GM10266 (cell line): ENCODE measurements at regions not wholly inside any gene's neighbourhood (a gene's known extent, or its start where the extent isn't known, plus 50 kb on each side); places are given as distances from the start of the nearest gene placed in this dataset.

Source experiments
- DNase-seq: peaks from one replicate; pipeline ENCODE4 v3.0.0; 2012; ENCODE audit errors: extremely low spot score
- TF ChIP-seq, protein P1 (sequence below): IDR thresholded peaks from 2 replicates; pipeline ENCODE4 v1.5.1; 2012; ENCODE audit warnings: mild to moderate bottlenecking, low read depth; ENCODE audit not compliant: control insufficient read depth, insufficient read depth; ENCODE audit errors: missing control alignments

DNA sequence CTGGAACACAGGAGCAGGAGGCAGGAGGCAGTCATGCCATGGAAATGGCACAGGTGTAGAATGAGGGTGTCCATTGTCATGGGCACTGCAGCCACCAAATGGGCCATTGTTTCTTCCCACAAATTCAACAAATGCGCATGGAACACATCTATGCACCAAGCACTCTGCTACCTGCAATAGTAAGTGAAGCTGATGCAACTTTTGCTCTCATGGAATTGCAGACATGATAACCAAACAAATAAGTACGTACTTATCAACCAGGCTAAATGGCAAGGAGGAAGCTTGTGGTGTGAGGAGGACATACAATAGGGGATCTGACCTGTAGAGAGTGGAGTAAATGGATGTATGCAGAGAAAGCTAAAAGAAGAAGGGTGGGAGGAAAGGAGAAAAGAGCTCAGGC is 116.8 kb downstream of the TRIM36 start:
- TF ChIP-seq, protein P1, sequence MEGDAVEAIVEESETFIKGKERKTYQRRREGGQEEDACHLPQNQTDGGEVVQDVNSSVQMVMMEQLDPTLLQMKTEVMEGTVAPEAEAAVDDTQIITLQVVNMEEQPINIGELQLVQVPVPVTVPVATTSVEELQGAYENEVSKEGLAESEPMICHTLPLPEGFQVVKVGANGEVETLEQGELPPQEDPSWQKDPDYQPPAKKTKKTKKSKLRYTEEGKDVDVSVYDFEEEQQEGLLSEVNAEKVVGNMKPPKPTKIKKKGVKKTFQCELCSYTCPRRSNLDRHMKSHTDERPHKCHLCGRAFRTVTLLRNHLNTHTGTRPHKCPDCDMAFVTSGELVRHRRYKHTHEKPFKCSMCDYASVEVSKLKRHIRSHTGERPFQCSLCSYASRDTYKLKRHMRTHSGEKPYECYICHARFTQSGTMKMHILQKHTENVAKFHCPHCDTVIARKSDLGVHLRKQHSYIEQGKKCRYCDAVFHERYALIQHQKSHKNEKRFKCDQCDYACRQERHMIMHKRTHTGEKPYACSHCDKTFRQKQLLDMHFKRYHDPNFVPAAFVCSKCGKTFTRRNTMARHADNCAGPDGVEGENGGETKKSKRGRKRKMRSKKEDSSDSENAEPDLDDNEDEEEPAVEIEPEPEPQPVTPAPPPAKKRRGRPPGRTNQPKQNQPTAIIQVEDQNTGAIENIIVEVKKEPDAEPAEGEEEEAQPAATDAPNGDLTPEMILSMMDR = no peak
- no peak for DNase-seq

DNA sequence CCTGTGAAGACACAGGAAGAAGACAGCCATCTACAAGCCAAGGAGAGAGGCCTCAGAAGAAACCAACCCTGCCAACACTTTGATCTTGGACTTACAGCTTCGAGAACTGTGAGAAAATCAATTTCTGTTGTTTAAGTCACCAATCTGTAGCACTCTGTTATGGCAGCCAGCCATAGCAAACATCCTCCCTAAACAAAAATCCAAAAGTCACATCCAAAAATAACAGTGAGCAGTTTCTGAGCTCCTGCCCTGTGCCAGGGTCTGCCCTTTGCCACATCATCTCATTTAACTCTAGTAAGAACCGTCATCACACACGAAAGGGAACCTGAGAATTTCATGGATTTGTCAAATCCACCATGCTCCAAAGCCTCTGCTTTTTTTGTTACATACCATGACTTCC is 118.8 kb downstream of the TRIM36 start:
- TF ChIP-seq, protein P1 = no peak
- no peak for DNase-seq

GRCh38 chr5:115033861-115034260 is 135.8 kb downstream of the TRIM36 start:
- DNase-seq = no peak
- TF ChIP-seq, protein P1 = peak; percentile 46

DNA sequence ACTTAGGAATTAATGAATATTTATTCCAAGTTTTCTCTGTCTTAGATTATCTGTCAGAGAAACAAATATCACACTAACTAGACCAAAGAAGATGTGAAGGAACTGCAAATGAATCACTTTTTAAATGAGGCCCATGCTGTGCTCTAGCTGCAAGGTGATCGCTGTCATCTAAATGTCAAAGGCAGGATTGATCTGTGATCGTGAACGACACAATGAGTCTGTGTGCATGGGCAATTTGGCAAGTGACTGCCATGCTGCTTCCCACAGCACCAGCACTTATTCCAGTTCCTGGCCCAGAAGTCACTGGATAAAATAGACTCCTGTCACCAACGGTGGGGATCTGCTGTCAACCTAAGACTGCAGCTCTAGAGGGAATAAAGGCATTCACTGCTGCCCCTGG is 141.2 kb downstream of the TRIM36 start:
- TF ChIP-seq, protein P1 = no peak
- no peak for DNase-seq

- no peak for DNase-seq
- TF ChIP-seq, protein P1 = no peak
These were observed 144.8 kb downstream of the TRIM36 start for GRCh38 chr5:115024922-115025321.

DNA sequence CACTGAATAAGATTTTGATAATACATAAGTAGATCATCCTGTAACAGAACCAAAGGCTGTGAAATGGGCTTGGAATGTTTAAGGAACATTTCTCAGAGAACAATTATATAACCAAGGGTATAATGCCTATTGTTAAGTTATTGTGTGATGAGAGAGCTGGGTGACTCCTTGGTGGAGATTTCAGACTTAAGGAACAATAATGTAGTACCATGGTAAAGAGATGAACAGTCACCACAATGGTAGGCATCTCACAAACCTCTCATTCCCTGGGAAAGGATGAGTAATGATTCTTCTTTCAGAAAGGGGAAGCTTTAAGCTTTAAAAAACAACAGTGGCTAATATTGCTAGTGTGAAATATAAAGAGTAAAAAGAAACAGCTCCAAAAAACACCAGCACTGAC is 147.4 kb downstream of the TRIM36 start:
- no peak for DNase-seq
- TF ChIP-seq, protein P1 = no peak

DNA sequence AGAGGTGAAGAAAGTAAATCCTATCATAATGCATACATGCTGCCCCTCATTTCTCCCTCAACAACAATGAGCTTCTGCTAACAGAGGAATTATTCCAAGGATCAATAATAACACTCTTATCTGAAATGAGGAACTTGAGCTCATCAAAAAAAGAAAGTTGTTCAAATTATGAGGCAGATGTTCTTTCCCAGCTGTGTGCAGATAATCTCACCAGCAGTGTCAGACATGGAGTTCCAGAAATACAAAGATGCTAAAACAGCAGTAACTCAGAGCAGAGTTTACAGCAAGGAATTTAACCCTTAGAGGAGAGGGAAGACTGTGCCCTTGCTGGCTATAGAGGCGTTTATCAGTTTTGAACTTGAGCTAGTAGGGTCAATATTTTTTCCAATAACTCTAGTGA is 153.1 kb downstream of the TRIM36 start:
- DNase-seq = no peak
- TF ChIP-seq, protein P1 = no peak
